ENCODE measurements at regions not wholly inside any gene's neighbourhood (a gene's known extent, or its start where the extent isn't known, plus 50 kb on each side); places are given as distances from the start of the nearest gene placed in this dataset.
"Not testable (repeated sequence)": the region's sequence is repeated elsewhere in the genome, so short reads cannot be mapped to it uniquely, and the experiment has no call there.

DNA sequence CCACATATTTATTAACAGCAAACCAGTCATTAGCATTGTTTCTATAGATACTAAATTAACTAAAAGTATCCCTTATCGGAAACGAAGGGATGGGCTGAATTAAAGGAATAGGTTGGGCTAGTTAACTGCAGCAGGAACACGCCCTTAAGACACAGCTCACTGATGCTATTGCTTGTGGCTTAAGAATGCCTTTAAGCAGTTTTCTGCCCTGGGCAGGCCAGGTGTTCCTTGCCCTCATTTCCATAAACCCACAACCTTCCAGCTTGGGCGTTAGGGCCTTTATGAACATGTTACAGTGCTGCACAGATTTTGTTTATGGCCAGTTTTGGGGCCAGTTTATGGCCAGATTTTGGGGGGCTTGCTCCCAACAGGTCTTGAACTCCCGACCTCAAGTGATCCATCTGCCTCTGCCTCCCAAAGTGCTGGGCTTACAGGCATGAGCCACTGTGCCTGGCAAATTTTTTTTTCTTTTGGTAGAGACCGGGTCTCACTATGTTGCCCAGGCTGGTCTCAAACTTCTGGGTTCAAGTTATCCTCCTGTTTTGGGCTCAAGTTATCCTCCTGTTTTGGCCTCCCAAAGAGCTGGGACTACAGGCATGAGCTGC, 90.1 kb upstream of the GRIN2A start:
- TF ChIP-seq, protein P1, sequence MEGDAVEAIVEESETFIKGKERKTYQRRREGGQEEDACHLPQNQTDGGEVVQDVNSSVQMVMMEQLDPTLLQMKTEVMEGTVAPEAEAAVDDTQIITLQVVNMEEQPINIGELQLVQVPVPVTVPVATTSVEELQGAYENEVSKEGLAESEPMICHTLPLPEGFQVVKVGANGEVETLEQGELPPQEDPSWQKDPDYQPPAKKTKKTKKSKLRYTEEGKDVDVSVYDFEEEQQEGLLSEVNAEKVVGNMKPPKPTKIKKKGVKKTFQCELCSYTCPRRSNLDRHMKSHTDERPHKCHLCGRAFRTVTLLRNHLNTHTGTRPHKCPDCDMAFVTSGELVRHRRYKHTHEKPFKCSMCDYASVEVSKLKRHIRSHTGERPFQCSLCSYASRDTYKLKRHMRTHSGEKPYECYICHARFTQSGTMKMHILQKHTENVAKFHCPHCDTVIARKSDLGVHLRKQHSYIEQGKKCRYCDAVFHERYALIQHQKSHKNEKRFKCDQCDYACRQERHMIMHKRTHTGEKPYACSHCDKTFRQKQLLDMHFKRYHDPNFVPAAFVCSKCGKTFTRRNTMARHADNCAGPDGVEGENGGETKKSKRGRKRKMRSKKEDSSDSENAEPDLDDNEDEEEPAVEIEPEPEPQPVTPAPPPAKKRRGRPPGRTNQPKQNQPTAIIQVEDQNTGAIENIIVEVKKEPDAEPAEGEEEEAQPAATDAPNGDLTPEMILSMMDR (IDR thresholded peaks at IDR 0.05; ENCODE audit: low read depth, low read length, poor library complexity, severe bottlenecking), result not testable (repeated sequence)
- TF ChIP-seq EZH2phosphoT487 (IDR thresholded peaks at IDR 0.05; ENCODE audit: borderline replicate concordance, low read length), result not testable (repeated sequence)
